SK-N-SH (cell line): ENCODE measurements at regions not wholly inside any gene's neighbourhood (a gene's known extent, or its start where the extent isn't known, plus 50 kb on each side); places are given as distances from the start of the nearest gene placed in this dataset.

Source experiments
- CHD2 ChIP-seq: fragments of 150-350 bp; IDR thresholded peaks from 2 replicates; pipeline ENCODE4 v1.6.1; 2018; ENCODE audit warnings: low read length; ENCODE audit not compliant: partially characterized antibody
- CTCF ChIP-seq: fragments of 200-600 bp; sonication (generic); IDR thresholded peaks from 2 replicates; pipeline ENCODE4 v1.6.1; 2017; ENCODE audit warnings: antibody characterized with exemption, mild to moderate bottlenecking, moderate library complexity
- EP300 ChIP-seq, 2 experiments: IDR thresholded peaks; 2 replicates each; pipeline versions ENCODE4 v1.4.0 to v1.6.1; 2012; ENCODE audit warnings: borderline replicate concordance in 1 of 2, low read depth in 1 of 2, low read length in 1 of 2
- GATA2 ChIP-seq: sonication (generic); formaldehyde crosslinking; IDR thresholded peaks from 2 replicates; pipeline ENCODE4 v1.5.0; 2020; ENCODE audit warnings: mild to moderate bottlenecking, missing genetic modification reagents
- IRF3 ChIP-seq: fragments of 150-350 bp; IDR thresholded peaks from 2 replicates; pipeline ENCODE4 v1.6.1; 2016; ENCODE audit warnings: mild to moderate bottlenecking, low read depth, low read length

GRCh38 chr11:123254357-123254756 lies 59.3 kb upstream of the CLMP start:
- TF ChIP-seq CTCF (no peak), CHD2 (no peak), GATA2 (no peak), IRF3 (no peak), EP300 (IDR thresholded peaks at IDR 0.05; ENCODE audit: borderline replicate concordance in 1 of 2, low read depth in 1 of 2, low read length in 1 of 2) (no peak)
